GM12864 (cell line): ENCODE measurements at regions not wholly inside any gene's neighbourhood (a gene's known extent, or its start where the extent isn't known, plus 50 kb on each side); places are given as distances from the start of the nearest gene placed in this dataset.

Experiments
- DNase-seq: peaks from one replicate; pipeline ENCODE4 v3.0.0-alpha.2; 2011; ENCODE audit warnings: low read depth
- H3K4me3 ChIP-seq: 2 replicates; pipeline ENCODE4 v1.5.1; 2011; ENCODE audit warnings: mild to moderate bottlenecking, low read depth, low read length, control low read depth
- TF ChIP-seq, protein P1 (sequence below): IDR thresholded peaks from 2 replicates; pipeline ENCODE4 v1.5.1; 2011; ENCODE audit warnings: low read depth, mild to moderate bottlenecking, moderate library complexity, low read length, control low read depth, inconsistent platforms; ENCODE audit errors: missing control alignments

GRCh38 chr13:106916329-106916976, 348.5 kb upstream of the ARGLU1 start:
- TF ChIP-seq, protein P1, sequence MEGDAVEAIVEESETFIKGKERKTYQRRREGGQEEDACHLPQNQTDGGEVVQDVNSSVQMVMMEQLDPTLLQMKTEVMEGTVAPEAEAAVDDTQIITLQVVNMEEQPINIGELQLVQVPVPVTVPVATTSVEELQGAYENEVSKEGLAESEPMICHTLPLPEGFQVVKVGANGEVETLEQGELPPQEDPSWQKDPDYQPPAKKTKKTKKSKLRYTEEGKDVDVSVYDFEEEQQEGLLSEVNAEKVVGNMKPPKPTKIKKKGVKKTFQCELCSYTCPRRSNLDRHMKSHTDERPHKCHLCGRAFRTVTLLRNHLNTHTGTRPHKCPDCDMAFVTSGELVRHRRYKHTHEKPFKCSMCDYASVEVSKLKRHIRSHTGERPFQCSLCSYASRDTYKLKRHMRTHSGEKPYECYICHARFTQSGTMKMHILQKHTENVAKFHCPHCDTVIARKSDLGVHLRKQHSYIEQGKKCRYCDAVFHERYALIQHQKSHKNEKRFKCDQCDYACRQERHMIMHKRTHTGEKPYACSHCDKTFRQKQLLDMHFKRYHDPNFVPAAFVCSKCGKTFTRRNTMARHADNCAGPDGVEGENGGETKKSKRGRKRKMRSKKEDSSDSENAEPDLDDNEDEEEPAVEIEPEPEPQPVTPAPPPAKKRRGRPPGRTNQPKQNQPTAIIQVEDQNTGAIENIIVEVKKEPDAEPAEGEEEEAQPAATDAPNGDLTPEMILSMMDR: no peak
- H3K4me3 ChIP-seq: no peak overlapping the region
- no peak for DNase-seq

DNA sequence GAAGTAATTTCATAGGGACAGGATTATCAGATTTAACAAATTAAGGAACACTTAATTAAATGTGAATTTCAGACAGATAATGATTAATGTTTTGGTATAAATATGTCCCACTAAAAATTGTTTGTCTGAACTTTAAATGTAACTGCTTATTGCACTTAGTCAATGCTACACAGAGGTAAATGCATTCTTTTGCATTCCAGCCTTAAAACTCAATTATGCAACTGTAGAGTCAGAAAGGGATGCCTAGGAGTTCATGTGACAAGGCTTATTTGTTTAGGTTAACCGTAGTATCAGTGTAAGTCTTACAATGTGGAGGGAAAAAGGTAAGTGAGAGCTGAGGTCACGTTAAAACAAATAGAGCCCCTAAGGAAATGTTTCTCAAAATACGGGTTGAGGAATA, 347.2 kb upstream of the ARGLU1 start:
- no peak overlapping the region for H3K4me3 ChIP-seq
- TF ChIP-seq, protein P1: no peak
- DNase-seq: no peak

- no peak for DNase-seq
- TF ChIP-seq, protein P1: no peak
- H3K4me3 ChIP-seq: no peak overlapping the region
These were observed 343.7 kb upstream of the ARGLU1 start for GRCh38 chr13:106911627-106912026.

DNA sequence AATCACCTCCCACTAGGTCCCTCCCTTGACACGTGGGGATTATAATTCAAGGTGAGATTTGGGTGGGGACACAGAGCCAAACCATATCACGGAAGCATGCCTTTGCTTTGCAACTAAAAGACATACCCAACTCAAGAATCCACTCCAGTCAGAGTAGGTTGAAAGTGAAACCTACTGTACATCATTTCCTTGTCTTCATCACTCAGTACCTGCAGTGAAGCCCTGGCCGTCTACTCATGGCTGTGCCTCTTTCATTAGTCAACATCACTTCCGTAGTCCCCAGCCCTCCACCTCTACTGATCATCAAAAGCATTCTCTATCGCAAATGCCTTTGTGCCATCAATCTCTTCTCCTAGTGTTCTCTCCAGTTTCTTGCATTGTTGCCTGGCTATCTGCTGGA, 343.1 kb upstream of the ARGLU1 start:
- TF ChIP-seq, protein P1: no peak
- H3K4me3 ChIP-seq: no peak overlapping the region
- no peak for DNase-seq

- TF ChIP-seq, protein P1: no peak
These were observed 338.6 kb upstream of the ARGLU1 start for GRCh38 chr13:106906426-106906996.

DNA sequence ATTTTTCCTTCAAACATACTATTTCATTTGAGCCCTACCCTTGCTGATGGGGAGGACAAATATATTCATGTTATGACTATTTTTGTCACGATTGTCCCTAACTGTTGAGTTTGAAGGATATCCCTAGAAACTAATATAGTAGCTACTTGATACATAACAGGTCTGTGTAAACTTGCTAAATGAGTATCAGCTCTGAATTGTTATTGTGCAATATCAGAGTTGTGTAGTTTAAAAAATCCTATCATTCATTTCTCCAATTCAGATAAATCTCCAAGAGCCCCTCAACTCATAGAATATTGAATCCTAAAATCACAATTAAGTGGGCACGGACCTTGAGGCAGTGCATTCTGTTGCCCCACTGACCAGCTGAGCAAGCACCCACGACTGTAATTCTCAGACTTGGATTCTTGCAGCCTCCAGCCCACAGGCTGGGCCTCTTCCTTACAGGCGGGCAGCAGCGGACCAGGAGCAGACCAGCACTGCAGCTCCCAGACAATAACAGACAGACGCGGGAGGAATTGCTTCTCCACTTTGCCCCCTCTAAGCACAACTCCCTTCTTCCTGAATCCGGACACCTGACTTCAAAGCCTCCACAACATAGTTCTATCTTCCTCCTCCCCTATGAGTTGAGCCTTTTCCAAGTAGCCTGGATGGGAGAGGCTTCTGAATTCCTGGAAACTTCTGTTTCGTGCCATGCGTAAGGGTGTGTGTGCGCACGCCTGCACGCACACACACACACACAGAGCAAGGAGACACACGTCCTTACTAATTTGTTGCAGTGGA, 337.6 kb upstream of the ARGLU1 start:
- TF ChIP-seq, protein P1: no peak
- H3K4me3 ChIP-seq: no peak overlapping the region
- no peak for DNase-seq

More at GRCh38 chr13:106906426-106906996, 338.6 kb upstream of the ARGLU1 start:
- DNase-seq: no peak
- no peak overlapping the region for H3K4me3 ChIP-seq
